WERI-Rb-1 (cell line): ENCODE measurements at regions not wholly inside any gene's neighbourhood (a gene's known extent, or its start where the extent isn't known, plus 50 kb on each side); places are given as distances from the start of the nearest gene placed in this dataset.

Source experiments
- DNase-seq: peaks from one replicate; pipeline ENCODE4 v3.0.0-alpha.2; 2020
- H3K27ac ChIP-seq: fragments of 250-450 bp; sonication (Bioruptor Pico); 2 replicates; pipeline ENCODE4 v1.5.1; 2020; ENCODE audit warnings: mild to moderate bottlenecking, moderate library complexity
- H3K27me3 ChIP-seq: fragments of 250-450 bp; sonication (Bioruptor Pico); 2 replicates; pipeline ENCODE4 v1.5.1; 2021; ENCODE audit warnings: mild to moderate bottlenecking, low read depth, moderate library complexity; ENCODE audit not compliant: insufficient read depth, severe bottlenecking
- H3K36me3 ChIP-seq: fragments of 250-450 bp; sonication (Bioruptor Pico); 2 replicates; pipeline ENCODE4 v1.5.1; 2020; ENCODE audit warnings: mild to moderate bottlenecking, moderate library complexity
- H3K4me3 ChIP-seq: 2 replicates; pipeline ENCODE4 v1.5.1; 2011; ENCODE audit warnings: low read depth, mild to moderate bottlenecking, control low read depth, low read length
- H3K9me3 ChIP-seq: fragments of 250-450 bp; sonication (Bioruptor Pico); 2 replicates; pipeline ENCODE4 v1.5.1; 2021; ENCODE audit warnings: mild to moderate bottlenecking, moderate library complexity; ENCODE audit not compliant: severe bottlenecking
- TF ChIP-seq, protein P1 (sequence below): IDR thresholded peaks from 2 replicates; pipeline ENCODE4 v1.5.1; 2011; ENCODE audit warnings: low read depth, mild to moderate bottlenecking, control low read depth, inconsistent platforms, low read length

DNA sequence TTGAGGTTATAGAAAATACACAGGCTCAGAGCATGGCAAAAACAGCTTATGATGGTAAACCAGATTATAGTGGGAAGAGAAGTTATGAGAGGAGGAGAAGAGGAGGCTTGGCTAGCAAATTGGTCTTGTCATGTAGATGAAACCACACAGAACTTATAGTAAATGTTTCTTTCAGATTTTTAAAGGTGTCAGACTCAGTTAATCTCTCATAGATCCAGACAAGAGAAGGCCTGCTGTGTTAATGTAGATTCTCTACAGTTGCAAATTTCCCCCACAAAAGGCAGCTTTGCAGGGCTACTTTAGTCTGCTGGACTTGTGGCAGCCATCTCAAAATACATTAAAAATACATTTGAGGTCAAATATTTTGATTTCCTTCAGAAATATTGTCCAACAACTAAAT, 1731.7 kb downstream of the ARAP2 start:
- H3K9me3 ChIP-seq = peaks cover 3% of the 10 kb centered on the region

DNA sequence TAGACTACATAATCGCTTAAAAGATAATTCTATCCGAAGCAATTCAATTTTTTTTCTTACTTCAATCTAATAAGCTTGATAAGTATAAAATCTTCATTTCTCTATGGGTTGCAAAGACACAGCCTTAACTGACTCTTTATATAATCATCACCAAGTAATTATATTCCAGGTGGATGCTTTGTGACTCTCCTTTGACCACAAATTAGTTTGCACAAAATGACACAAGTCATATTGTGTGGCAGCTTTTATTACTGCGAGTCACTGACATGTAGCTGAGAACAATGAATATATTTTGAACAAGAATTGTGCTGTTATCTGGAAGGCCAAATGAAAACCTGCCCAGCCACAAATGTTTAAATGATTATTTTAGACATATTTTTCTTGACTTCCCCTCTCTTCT, 1727.8 kb downstream of the ARAP2 start:
- Histone ChIP-seq H3K9me3 (peaks cover 3% of the 10 kb centered on the region), H3K4me3 (no peak overlapping the region), H3K36me3 (no peaks in the 10 kb centered on the region), H3K27me3 (no peaks in the 10 kb centered on the region), H3K27ac (no peak overlapping the region)
- TF ChIP-seq, protein P1, sequence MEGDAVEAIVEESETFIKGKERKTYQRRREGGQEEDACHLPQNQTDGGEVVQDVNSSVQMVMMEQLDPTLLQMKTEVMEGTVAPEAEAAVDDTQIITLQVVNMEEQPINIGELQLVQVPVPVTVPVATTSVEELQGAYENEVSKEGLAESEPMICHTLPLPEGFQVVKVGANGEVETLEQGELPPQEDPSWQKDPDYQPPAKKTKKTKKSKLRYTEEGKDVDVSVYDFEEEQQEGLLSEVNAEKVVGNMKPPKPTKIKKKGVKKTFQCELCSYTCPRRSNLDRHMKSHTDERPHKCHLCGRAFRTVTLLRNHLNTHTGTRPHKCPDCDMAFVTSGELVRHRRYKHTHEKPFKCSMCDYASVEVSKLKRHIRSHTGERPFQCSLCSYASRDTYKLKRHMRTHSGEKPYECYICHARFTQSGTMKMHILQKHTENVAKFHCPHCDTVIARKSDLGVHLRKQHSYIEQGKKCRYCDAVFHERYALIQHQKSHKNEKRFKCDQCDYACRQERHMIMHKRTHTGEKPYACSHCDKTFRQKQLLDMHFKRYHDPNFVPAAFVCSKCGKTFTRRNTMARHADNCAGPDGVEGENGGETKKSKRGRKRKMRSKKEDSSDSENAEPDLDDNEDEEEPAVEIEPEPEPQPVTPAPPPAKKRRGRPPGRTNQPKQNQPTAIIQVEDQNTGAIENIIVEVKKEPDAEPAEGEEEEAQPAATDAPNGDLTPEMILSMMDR = no peak
- DNase-seq = no peak

More for the DNA sequence above, 1731.7 kb downstream of the ARAP2 start:
- TF ChIP-seq, protein P1 = no peak
- no peaks in the 10 kb centered on the region for H3K36me3 ChIP-seq
- H3K4me3 ChIP-seq = no peak overlapping the region
- DNase-seq = no peak
- no peaks in the 10 kb centered on the region for H3K27me3 ChIP-seq
- no peak overlapping the region for H3K27ac ChIP-seq

DNA sequence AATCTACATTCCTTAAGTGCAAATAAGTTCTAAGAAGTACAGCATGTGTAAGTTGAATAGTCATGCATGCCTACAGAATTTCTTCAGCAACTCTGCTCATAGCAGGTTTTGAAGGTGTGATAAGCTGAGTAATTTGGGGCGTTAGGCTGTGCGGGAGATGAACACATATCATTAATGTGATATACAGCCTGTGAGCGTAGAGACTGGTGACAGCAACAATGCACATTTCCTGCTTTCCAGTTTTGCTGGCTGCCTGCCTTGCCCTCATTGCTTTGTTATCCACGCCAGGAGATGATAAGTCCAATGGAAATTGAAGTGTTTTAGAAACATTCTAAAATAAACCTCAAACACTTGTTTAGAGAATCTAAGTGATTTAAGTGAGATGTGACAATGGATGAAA, 1709.4 kb downstream of the ARAP2 start:
- TF ChIP-seq, protein P1 = no peak
- Histone ChIP-seq H3K9me3 (no peaks in the 10 kb centered on the region), H3K4me3 (no peak overlapping the region), H3K27ac (no peak overlapping the region), H3K27me3 (no peaks in the 10 kb centered on the region), H3K36me3 (no peaks in the 10 kb centered on the region)
- no peak for DNase-seq

DNA sequence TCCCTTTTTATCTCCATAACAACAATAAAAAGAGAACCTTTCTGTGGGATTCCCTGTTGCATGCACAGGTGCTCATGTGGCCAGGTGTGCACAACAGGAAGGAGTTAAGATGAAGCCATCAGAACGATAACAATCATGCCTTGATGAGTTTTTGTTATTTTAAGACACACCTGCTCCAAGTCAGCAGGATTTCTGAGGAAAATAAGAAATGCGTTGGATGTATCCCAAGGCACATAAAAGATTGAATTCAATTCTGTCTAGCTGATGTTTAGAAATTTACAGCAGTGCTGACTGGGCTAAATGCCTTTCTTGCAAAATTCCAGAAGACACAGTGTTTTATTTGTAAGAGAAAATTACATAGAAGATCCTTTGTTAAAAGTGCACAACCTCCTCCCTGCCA, 1678.2 kb downstream of the ARAP2 start:
- H3K27me3 ChIP-seq = no peaks in the 10 kb centered on the region
- no peak for DNase-seq
- H3K36me3 ChIP-seq = no peaks in the 10 kb centered on the region
- TF ChIP-seq, protein P1 = no peak
- H3K9me3 ChIP-seq = no peaks in the 10 kb centered on the region
- no peak overlapping the region for H3K4me3 ChIP-seq
- H3K27ac ChIP-seq = no peak overlapping the region

DNA sequence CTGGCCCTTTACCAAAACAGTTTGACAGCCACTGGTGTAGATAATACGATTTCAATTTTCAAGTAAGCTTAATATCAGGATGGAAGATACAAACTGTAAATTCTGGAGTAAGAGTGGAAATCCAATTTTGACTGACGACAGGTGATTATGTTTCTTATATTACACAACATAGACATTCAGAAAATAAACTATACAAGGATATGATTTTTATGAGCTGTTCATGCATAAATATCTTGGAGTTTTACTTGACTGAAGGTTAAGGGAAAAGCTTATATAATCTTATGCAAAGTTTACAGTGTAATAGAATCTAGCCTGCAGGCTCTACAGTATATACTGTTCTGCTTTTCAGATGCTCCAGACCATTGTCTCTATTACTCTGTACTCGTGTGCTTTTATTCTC, 1672.3 kb downstream of the ARAP2 start:
- TF ChIP-seq, protein P1 = no peak
- no peaks in the 10 kb centered on the region for H3K36me3 ChIP-seq
- H3K27me3 ChIP-seq = no peaks in the 10 kb centered on the region
- H3K9me3 ChIP-seq = no peaks in the 10 kb centered on the region
- H3K4me3 ChIP-seq = no peak overlapping the region
- no peak overlapping the region for H3K27ac ChIP-seq
- DNase-seq = no peak

DNA sequence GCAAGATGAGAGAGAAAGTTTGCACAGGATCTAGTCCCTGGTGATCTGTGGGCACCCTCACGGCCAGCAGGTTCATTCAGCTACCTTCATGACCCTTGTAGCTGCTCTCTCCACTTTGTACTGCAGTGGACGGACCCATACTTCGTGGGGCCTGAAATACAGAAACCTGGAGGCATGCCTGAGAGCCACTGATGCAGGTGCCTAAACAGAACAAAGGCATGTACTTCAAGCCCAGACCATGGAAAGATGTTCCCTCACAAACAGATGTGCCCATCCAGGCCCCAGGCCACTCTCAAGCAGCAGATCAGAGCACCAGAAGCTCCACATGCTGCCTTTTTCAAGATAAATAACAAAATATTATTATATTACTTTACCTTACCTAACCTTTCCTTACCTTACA, 1629.0 kb downstream of the ARAP2 start:
- Histone ChIP-seq H3K4me3 (no peak overlapping the region), H3K27ac (no peak overlapping the region), H3K27me3 (no peaks in the 10 kb centered on the region), H3K36me3 (no peaks in the 10 kb centered on the region), H3K9me3 (no peaks in the 10 kb centered on the region)
- no peak for DNase-seq
- TF ChIP-seq, protein P1 = no peak
